ENCODE measurements at regions not wholly inside any gene's neighbourhood (a gene's known extent, or its start where the extent isn't known, plus 50 kb on each side); places are given as distances from the start of the nearest gene placed in this dataset.

DNA sequence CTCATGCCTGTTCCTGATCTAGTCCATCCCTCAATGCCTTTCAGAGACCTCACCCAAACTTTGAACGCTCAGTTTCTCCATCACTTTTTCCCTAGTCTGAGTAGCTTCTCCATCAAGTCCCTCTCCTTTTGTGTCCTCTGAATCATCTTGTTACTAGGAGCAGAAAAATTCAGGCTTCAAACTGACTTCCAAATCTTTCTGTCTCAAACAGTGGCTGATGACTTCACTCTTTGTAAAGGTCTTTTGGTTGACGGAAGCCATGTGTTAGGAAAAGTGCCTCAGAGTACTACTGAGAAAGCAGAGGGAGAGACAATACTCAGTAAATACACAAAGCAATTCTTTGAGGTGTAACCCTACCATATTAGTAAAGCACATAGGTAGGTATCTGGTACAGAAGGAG is 65.7 kb upstream of the CAMK2D start:
- ChIA-PET CTCF (interaction anchor here (1.3 to 1.4 kb wide), 2 partner anchors 12 to 45 kb away, joined by 3 to 5 read pairs; no protein-coding TSS in a partner anchor), POLR2A (no interaction called here)
- no peak for DNase-seq (ENCODE audit: extremely low spot score)
- TF ChIP-seq CTCF (IDR thresholded peaks at IDR 0.05; ENCODE audit: control extremely low read depth, extremely low read depth, low read depth, missing control alignments) = no peak

GRCh38 chr4:113826421-113826820 is 64.9 kb upstream of the CAMK2D start:
- TF ChIP-seq CTCF (IDR thresholded peaks at IDR 0.05; ENCODE audit: control extremely low read depth, extremely low read depth, low read depth, missing control alignments) = no peak
- no peak for DNase-seq (ENCODE audit: extremely low spot score)
- ChIA-PET CTCF (interaction anchor here (1.3 to 1.5 kb wide), 3 partner anchors 13 to 220 kb away, joined by 3 to 5 read pairs (median 3); no protein-coding TSS in a partner anchor), POLR2A (no interaction called here)

- DNase-seq (ENCODE audit: extremely low spot score) = no peak
- ChIA-PET CTCF (interaction anchor here (0.9 to 2.1 kb wide), 5 partner anchors 11 to 219 kb away, joined by 3 to 9 read pairs (median 3); no protein-coding TSS in a partner anchor), POLR2A (interaction anchor here (1.3 kb wide), 1 partner anchor 12 kb away, joined by 3 read pairs; no protein-coding TSS in a partner anchor)
- TF ChIP-seq CTCF (IDR thresholded peaks at IDR 0.05; ENCODE audit: control extremely low read depth, extremely low read depth, low read depth, missing control alignments) = no peak
Observed at GRCh38 chr4:113825272-113825671, 63.7 kb upstream of the CAMK2D start.

GRCh38 chr4:113824396-113824795 is 62.9 kb upstream of the CAMK2D start:
- ChIA-PET CTCF (interaction anchor here (0.9 to 2.1 kb wide), 5 partner anchors 9 to 42 kb away, joined by 3 to 9 read pairs (median 4); no protein-coding TSS in a partner anchor), POLR2A (no interaction called here)
- DNase-seq (ENCODE audit: extremely low spot score) = no peak
- no peak for TF ChIP-seq CTCF (IDR thresholded peaks at IDR 0.05; ENCODE audit: control extremely low read depth, extremely low read depth, low read depth, missing control alignments)

GRCh38 chr4:113823291-113823659 is 61.7 kb upstream of the CAMK2D start:
- peak; percentile 26 for DNase-seq (ENCODE audit: extremely low spot score)
- CTCF ChIA-PET = interaction anchor here (0.7 kb wide), 1 partner anchor 10 kb away, joined by 3 read pairs; no protein-coding TSS in a partner anchor
- no peak for TF ChIP-seq CTCF (IDR thresholded peaks at IDR 0.05; ENCODE audit: control extremely low read depth, extremely low read depth, low read depth, missing control alignments)
- POLR2A ChIA-PET = no interaction called here

GRCh38 chr4:113822555-113823290 is 61.2 kb upstream of the CAMK2D start:
- no peak for TF ChIP-seq CTCF (IDR thresholded peaks at IDR 0.05; ENCODE audit: control extremely low read depth, extremely low read depth, low read depth, missing control alignments)

More at GRCh38 chr4:113822555-113823290, 61.2 kb upstream of the CAMK2D start:
- CTCF ChIA-PET = interaction anchor here (0.7 kb wide), 1 partner anchor 10 kb away, joined by 3 read pairs; no protein-coding TSS in a partner anchor
- POLR2A ChIA-PET = no interaction called here
- DNase-seq (ENCODE audit: extremely low spot score) = peak; percentile 29

All from GM10248 (cell line).